ENCODE measurements at regions not wholly inside any gene's neighbourhood (a gene's known extent, or its start where the extent isn't known, plus 50 kb on each side); places are given as distances from the start of the nearest gene placed in this dataset.

DNA sequence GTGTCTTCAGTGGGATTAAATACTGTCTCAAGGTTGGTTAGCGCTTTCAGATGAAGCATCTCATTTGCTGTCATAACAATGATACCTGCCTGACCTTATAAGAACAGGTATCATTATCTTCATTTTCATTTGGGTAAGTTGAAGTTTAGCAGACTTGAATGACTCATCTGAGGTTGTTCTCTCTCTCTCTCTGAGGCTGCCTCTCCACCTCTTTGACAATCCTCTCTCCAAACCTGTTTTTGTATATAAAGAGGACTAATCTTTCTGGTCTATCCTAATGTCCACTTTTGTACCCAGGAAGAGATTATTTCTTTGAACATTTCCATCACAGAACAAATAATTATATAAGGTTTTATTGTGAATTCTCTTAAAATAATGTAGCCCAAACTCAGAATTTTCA is 291.4 kb downstream of the KLF6 start:
- no peak for DNase-seq (ENCODE audit: low read depth in 3 of 3, low spot score in 2 of 3)

DNA sequence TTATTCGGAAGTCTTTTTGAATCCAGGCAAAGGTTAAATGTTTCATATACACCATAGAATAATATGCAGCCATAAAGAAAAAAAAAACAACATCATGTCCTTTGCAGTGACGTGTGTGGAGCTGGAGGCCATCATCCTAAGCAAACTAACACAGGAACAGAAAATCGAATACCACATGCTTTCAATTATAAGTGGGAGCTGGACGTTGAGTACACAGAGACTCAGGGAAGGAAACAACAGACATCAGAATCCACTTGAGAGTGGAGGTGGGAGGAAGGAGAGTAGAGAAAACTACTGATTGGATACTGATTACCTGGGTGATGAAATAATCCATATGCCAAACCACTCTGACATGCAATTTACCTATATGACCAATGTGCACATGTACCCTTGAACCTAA is 293.4 kb downstream of the KLF6 start:
- no peak for DNase-seq (ENCODE audit: low read depth in 3 of 3, low spot score in 2 of 3)

- no peak for DNase-seq (ENCODE audit: low read depth in 3 of 3, low spot score in 2 of 3)
These were observed 297.8 kb downstream of the KLF6 start for GRCh38 chr10:3487228-3487627.

DNA sequence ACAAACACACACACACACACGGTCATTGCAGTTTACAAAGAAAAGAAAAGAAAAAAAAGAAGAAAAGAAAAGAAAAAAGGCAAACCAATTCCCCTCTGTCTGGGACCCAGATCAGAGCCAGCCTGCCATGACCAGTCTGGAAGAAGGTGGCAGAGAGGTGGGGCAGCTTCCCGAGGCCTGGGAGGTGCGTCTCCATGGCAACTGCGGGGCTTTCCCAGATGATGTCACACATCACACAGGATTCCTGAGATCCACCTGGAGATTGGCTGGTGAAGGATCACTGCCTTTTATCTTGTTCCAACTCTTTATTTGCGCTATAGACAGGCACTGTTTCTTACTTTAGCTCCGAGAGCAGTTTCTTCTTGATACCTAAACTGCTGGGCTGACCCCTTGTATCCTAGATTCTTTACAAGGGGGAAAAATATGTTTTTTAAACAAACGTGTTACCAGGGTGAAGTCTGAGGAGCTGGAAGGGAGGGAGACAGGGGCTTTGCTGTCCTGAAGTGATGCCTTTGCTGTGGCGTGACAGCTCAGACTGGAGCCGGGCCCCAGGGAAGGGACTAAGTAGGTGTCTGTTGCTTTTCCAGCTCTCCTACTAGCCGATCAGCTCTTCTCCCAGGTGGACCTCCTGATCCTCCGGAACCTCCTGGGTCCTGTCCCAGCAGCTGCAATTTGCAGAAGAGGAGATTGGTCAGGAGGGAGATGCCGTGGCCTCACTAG is 298.5 kb downstream of the KLF6 start:
- no peak for DNase-seq (ENCODE audit: low read depth in 3 of 3, low spot score in 2 of 3)

DNA sequence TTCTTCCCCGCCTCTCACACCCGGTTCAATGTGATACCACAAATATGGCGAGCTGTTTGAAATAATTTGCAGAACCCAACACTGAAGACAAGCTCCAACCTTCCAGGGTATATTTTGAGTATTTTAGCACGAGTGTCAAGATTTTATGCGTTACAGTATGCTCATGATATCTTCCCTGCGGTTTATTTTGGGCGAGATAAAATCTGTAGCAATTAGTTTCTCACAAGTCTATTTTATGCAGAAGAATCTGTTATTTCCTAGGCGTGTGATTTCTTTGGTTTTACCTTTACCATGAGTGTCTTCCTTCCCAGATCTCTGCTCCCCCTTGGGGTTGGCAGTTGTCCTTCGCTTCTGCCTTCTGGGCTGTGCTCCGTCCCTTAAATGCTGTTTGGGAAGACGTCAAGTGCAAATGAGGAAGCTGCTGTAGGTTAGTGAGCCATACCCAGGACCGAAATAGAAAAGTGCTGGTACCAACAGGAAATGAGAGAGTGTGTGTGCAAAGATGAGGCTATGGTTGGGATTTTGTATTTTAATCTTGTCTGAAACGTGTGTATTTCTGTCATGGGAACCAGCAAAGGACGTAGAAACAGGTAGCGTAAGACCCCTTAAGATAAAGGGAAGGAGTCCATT is 299.8 kb downstream of the KLF6 start:
- DNase-seq (ENCODE audit: low read depth in 3 of 3, low spot score in 2 of 3): no peak

GRCh38 chr10:3484306-3485056 is 300.5 kb downstream of the KLF6 start:
- no peak for DNase-seq (ENCODE audit: low read depth in 3 of 3, low spot score in 2 of 3)

- peak; percentile 88 to 90 (median 89) for DNase-seq (ENCODE audit: low read depth in 3 of 3, low spot score in 2 of 3)
These were observed 302.6 kb downstream of the KLF6 start for GRCh38 chr10:3482200-3482993.

DNA sequence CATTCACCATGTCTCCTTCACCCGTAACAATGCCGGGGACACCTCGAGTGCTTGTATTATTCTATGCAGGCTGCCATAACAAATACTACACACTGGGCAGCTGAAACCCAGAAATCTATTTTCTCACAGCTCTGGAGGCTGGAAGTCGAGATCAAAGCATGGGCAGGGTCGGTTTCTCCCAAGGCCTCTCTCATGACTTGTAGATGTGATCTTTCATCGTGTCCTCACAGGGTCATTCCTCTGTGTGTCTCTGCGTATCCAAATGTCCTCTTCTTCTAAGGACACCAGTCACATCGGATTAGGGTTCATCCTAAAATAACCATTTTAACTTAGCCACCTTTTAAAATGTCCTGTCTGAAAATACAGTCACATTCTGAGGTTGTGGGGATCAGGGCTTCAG is 303.5 kb downstream of the KLF6 start:
- DNase-seq (ENCODE audit: low read depth in 3 of 3, low spot score in 2 of 3): no peak

DNA sequence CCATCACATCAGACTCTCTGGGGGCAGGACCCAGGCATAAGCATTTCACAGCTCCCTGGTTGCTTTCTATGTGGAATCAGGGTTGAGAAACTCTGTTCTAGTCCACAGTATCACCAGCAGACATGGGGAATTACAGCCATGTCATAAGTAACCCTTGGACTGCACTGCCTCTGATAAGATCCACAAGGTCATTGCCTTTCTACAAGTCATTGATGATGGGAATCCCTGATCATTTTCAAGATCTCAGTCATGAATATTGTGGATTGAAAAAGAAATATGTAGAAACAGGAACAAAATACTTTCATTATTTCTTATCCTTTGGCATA is 304.1 kb downstream of the KLF6 start:
- DNase-seq (ENCODE audit: low read depth in 3 of 3, low spot score in 2 of 3): no peak

DNA sequence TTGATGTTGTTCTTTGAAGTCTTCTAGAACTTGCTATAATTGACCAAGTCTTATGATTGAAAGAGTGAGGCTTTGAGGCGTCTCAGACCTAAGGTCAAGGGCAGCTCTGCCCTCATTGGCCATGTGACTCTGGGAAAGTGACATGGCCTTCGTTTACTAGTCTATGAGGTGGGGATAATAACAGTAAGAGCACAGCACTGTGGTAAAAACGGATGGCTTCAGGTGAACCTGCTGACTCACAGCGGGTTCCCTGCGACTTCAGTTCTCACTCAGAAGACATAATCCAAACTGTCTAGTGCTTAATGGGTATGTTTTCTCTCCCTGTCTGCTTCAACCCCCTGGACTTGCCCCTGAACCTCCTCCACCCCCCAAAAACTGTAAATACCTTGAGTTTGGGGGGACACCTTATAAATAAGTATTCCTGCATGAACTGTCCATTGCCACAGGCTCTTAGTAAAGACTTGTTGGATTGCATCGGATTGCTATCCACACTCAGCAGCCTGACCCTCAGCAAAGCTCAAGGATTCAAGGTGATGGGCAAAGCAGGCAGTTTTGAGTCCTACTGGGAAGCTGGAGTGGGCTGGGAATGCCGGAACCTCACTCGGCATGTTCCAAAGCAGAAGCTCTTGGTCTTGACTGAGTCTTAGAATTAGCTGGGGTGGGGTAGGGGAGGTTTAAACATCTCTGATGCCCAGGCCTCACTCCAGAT is 304.6 kb downstream of the KLF6 start:
- DNase-seq (ENCODE audit: low read depth in 3 of 3, low spot score in 2 of 3): no peak

DNA sequence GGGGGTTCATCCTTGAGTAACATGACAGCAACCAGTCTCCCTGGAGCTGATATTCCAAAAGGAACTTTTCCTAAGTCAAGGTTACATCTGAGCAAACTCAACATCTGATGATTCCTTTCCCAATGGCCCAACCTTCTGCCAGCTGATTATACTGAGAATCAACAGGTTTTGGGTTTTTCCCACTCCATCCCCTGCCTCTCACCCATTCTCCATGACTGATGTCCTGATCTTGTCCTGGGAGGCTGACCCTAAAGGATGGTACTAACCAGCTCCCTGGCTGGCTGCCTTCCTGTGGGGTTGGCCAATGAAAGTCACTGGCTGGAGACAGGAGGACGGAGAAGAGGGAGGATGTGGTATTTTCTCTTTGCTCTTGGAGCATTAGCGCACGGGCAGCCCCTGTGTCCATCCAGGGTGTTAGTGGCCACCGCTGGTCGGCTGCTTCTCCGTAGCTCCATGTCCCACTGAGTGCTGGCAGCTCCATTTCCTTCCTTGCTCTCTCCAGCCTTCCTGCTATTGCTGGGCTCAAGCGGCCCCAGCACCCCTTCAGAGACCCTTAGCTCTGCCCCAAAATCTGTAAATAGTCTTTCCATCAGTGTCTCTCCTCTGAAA is 306.2 kb upstream of the PITRM1 start:
- no peak for DNase-seq (ENCODE audit: low read depth in 3 of 3, low spot score in 2 of 3)

- no peak for DNase-seq (ENCODE audit: low read depth in 3 of 3, low spot score in 2 of 3)
These were observed 305.6 kb upstream of the PITRM1 start for GRCh38 chr10:3478153-3478552.

DNA sequence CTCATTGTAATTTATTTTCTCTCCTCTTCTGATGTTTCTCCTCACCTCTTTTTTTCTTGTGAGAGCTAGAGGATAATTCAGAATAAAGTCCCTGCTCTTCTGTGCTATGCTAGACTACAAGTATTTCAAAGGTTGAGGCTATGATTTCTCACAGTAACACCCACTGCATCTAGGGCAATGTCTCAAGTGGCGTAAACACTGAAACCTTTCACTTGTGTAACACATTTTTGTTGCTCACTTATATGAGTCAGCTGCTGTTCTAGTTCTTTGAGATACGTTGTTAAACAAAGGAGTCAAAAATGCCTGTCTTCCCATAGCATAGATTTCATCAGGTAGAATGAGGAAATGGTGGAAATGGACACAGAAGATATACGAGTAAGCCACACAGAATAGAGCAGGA is 305.1 kb upstream of the PITRM1 start:
- DNase-seq (ENCODE audit: low read depth in 3 of 3, low spot score in 2 of 3): no peak

DNA sequence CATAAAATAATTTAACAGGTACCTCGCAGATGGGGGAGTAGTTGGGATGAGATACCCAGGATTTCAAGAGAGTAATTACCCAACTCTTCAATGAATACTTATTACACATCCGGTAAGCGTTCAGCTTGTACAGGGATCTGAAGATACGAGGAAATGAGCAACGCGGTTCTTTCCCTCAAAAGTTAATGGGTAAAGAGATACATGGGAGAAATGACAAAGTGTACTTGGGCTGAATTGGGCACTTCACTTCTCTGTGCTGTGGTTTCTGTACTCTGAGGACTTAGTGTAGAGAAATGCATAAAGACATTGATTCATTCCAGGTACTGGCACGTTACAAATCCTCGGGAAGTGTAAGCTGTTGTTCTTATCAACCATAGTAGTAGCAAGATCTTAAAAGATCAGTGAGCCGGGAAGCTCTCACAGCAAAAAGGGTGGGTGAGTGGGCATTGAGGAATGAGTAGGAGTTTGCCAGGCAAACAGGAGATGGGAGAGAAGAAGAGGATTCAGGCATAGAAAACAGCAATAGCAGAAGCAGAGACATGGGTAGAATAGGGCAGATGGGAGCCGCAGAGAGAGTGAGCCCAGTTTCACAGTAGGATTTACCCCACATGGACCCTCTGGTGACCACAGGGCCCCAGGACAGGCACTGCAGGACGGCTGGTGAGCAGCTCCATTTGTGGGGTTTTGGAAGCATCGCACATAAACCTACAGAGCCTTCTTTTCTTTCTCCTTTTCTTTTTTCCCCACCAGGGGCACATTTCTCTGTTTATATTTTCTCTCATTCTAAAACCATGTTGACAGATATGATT is 304.3 kb upstream of the PITRM1 start:
- DNase-seq (ENCODE audit: low read depth in 3 of 3, low spot score in 2 of 3): no peak

GRCh38 chr10:3476186-3476585 is 303.6 kb upstream of the PITRM1 start:
- DNase-seq (ENCODE audit: low read depth in 3 of 3, low spot score in 2 of 3): no peak

GRCh38 chr10:3475367-3475766 is 302.8 kb upstream of the PITRM1 start:
- DNase-seq (ENCODE audit: low read depth in 3 of 3, low spot score in 2 of 3): no peak

GRCh38 chr10:3474266-3474665 is 301.7 kb upstream of the PITRM1 start:
- DNase-seq (ENCODE audit: low read depth in 3 of 3, low spot score in 2 of 3): no peak

- no peak for DNase-seq (ENCODE audit: low read depth in 3 of 3, low spot score in 2 of 3)
These were observed 300.7 kb upstream of the PITRM1 start for GRCh38 chr10:3473271-3473670.

DNA sequence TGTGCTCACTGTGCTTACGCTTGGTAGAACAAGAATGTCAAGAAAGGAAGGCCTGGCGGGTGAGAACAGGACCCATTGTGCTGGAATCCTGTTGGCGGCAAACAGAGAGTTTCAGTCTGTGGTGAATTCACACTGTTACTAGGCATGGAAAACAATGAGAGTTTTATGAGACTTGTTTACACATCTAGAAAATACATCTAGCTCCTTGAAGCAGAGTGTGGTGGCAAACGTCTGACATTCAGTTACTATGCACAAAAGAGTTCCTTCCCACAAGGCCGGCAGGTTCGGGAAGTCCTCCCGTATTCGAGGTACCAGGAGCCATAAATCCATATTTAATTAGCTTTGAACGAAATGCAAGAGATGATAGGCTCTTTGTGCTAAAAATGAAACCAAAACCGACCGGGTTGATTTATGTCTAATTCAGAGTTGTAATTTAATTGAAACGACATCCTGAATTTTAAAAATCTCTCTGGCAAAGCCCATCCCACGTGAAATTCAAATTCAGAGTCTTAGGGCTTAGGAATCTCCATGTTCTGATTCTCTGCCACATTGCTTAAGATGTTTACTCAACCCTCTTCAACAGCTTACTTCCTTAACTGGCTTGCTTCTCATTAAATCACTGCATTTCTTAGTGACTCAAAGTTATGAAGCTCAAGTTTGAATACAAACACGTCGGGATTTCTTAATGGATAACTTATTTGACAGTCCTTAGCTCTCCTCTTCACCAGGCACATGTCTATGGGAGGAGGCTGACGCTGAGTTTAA is 299.9 kb upstream of the PITRM1 start:
- DNase-seq (ENCODE audit: low read depth in 3 of 3, low spot score in 2 of 3): no peak

Measured in right renal cortex interstitium (tissue), 3 donors.